HEK293 (cell line): ENCODE measurements at regions not wholly inside any gene's neighbourhood (a gene's known extent, or its start where the extent isn't known, plus 50 kb on each side); places are given as distances from the start of the nearest gene placed in this dataset.

Source experiments
- BCL11A ChIP-seq: fragments of 450-650 bp; formaldehyde crosslinking; IDR thresholded peaks from 2 replicates; pipeline ENCODE4 v1.5.1; 2016; ENCODE audit warnings: low read depth, missing biosample characterization, missing genetic modification characterization
- KLF1 ChIP-seq: fragments of 450-650 bp; formaldehyde crosslinking; IDR thresholded peaks from 2 replicates; pipeline ENCODE4 v1.5.1; 2016; ENCODE audit warnings: missing biosample characterization, missing genetic modification characterization
- KLF16 ChIP-seq: fragments of 450-650 bp; formaldehyde crosslinking; IDR thresholded peaks from 2 replicates; pipeline ENCODE4 v1.5.1; 2017; ENCODE audit warnings: missing biosample characterization, missing genetic modification characterization
- ZBTB1 ChIP-seq: fragments of 450-650 bp; formaldehyde crosslinking; IDR thresholded peaks from 2 replicates; pipeline ENCODE4 v1.5.1; 2016; ENCODE audit warnings: missing biosample characterization, missing genetic modification characterization
- ZFP3 ChIP-seq: fragments of 450-650 bp; formaldehyde crosslinking; IDR thresholded peaks from 2 replicates; pipeline ENCODE4 v1.5.1; 2016; ENCODE audit warnings: low read depth, missing biosample characterization, missing genetic modification characterization
- ZFP41 ChIP-seq: fragments of 450-650 bp; formaldehyde crosslinking; IDR thresholded peaks from 2 replicates; pipeline ENCODE4 v1.5.1; 2016; ENCODE audit warnings: missing biosample characterization, missing genetic modification characterization, borderline replicate concordance
- ZNF121 ChIP-seq: fragments of 450-650 bp; formaldehyde crosslinking; IDR thresholded peaks from 2 replicates; pipeline ENCODE4 v1.5.1; 2016; ENCODE audit warnings: missing biosample characterization, missing genetic modification characterization
- ZNF274 ChIP-seq, 2 experiments: fragments of 200-500 bp in 1 of 2; fragments of 450-650 bp in 1 of 2; sonication (Bioruptor generic) in 1 of 2; formaldehyde crosslinking in 1 of 2; IDR thresholded peaks; 2 replicates each; pipeline versions ENCODE4 v1.5.1 to v1.6.1; 2014 to 2016; ENCODE audit warnings: borderline replicate concordance in 1 of 2, inconsistent platforms in 1 of 2, low read length in 1 of 2, missing biosample characterization in 1 of 2, missing genetic modification characterization in 1 of 2
- ZNF510 ChIP-seq: fragments of 450-650 bp; formaldehyde crosslinking; IDR thresholded peaks from 2 replicates; pipeline ENCODE4 v1.5.1; 2018; ENCODE audit warnings: mild to moderate bottlenecking, missing genetic modification characterization, missing biosample characterization; ENCODE audit not compliant: insufficient replicate concordance
- TF ChIP-seq, protein P1 (sequence below): fragments of 450-650 bp; formaldehyde crosslinking; IDR thresholded peaks from 2 replicates; pipeline ENCODE4 v1.5.1; 2016; ENCODE audit warnings: missing biosample characterization, missing genetic modification characterization

DNA sequence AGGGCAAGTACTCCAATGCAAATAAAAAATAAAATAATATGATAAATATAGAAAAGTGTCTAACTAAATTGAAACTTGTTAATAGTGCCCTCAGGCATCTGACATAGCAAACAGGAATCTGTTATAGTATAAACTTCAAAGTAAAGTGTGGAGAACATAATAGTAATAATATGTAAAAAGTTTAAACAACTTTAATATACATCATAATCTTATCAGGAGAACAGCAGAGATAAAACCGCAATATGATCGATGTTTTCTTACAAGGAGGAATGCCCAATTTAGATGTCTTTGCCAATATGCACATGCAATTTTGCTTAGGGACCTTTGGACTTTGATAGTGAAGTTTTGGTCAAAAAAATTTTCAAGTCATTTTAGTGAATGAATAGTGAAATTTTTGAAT lies 514.8 kb upstream of the IMPG1 start:
- TF ChIP-seq BCL11A (tag by site-specific recombination), result no peak
- TF ChIP-seq, protein P1, sequence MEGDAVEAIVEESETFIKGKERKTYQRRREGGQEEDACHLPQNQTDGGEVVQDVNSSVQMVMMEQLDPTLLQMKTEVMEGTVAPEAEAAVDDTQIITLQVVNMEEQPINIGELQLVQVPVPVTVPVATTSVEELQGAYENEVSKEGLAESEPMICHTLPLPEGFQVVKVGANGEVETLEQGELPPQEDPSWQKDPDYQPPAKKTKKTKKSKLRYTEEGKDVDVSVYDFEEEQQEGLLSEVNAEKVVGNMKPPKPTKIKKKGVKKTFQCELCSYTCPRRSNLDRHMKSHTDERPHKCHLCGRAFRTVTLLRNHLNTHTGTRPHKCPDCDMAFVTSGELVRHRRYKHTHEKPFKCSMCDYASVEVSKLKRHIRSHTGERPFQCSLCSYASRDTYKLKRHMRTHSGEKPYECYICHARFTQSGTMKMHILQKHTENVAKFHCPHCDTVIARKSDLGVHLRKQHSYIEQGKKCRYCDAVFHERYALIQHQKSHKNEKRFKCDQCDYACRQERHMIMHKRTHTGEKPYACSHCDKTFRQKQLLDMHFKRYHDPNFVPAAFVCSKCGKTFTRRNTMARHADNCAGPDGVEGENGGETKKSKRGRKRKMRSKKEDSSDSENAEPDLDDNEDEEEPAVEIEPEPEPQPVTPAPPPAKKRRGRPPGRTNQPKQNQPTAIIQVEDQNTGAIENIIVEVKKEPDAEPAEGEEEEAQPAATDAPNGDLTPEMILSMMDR (tag by site-specific recombination), result no peak
- TF ChIP-seq ZNF510 (tag by site-specific recombination), result no peak
- no peak for TF ChIP-seq KLF16 (tag by site-specific recombination)
- no peak for TF ChIP-seq ZNF121
- no peak for TF ChIP-seq ZFP3 (tag by site-specific recombination)
- TF ChIP-seq ZFP41 (tag by site-specific recombination), result no peak
- TF ChIP-seq ZNF274 (IDR thresholded peaks at IDR 0.05; ENCODE audit: low read length), result no peak
- TF ChIP-seq ZNF274 (tag by site-specific recombination; IDR thresholded peaks at IDR 0.05; ENCODE audit: borderline replicate concordance), result no peak
- no peak for TF ChIP-seq KLF1
- no peak for TF ChIP-seq ZBTB1 (tag by site-specific recombination)
